ENCODE measurements at regions not wholly inside any gene's neighbourhood (a gene's known extent, or its start where the extent isn't known, plus 50 kb on each side); places are given as distances from the start of the nearest gene placed in this dataset.

DNA sequence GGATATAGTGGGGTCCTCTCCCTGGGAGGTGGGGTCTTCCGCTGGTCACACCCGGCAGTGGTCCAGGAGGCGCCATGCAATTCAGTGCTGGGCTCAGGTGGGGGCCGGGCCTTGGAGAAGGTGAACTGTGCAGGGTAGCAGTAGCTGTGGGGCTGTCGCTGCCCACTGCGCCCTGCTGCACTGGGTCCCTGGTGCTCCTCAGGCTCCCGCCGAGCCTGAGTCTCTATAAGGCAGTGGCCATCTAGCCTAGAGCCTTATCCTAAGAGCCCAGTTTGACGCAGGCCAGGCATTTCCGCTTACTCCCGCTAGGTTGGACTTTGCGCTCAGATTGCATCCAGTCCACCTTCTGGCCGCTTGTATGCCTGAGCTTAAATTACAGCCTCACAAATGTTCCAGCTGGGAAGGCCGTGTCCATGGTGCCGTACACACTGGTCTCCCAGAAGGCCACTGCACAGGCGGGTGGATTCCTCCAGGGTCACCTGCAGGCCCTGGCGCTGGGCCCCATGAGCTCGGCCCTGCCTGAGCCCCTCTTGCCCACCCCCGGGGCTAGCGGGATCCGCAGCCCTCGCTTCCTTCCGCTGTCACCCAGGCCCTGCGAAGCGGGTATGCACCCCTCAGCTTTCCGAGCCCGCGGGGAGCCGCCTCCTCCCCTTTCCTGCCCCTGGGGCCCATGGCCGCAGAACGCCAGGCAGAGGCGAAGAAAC, 1762.2 kb downstream of the TP53TG3F start:
- intact Hi-C loops (cut with DNase I, micrococcal nuclease) = no loop called here
- DNase-seq (no peak), ATAC-seq (no peak)

DNA sequence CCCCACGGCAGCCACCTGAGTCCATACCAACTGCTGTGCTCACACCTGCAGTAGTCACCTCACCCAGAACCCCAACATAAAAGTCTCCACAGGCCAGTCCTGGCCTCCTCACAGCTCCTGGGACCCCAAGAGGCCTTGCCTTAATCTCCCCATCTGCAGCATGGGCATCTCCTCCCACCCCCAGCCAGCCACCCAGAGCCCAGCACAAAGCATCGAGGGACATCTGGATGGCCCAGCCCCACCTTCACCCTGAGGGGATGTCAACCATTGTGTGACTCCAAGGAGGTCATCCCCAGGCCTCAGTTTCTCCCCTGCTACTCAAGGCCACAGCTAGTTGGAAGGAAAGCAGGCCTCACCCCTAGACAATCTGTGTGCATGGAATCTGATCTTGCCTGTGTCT, 1775.3 kb downstream of the TP53TG3F start:
- ATAC-seq = no peak

GRCh38 chr16:35239561-35239960, 1780.1 kb downstream of the TP53TG3F start:
- ATAC-seq = no peak
- DNase-seq = no peak
- intact Hi-C loops (cut with DNase I, micrococcal nuclease) = no loop called here

More for the DNA sequence above, 1775.3 kb downstream of the TP53TG3F start:
- no peak for DNase-seq
- intact Hi-C loops (cut with DNase I, micrococcal nuclease) = no loop called here

GRCh38 chr16:35249051-35249450, 1789.6 kb downstream of the TP53TG3F start:
- DNase-seq (no peak), ATAC-seq (no peak)
- intact Hi-C loops (cut with DNase I, micrococcal nuclease) = no loop called here

- intact Hi-C loops (cut with DNase I, micrococcal nuclease) = no loop called here
- DNase-seq (no peak), ATAC-seq (no peak)
Measured at GRCh38 chr16:35252356-35252936, 1793.0 kb downstream of the TP53TG3F start.

DNA sequence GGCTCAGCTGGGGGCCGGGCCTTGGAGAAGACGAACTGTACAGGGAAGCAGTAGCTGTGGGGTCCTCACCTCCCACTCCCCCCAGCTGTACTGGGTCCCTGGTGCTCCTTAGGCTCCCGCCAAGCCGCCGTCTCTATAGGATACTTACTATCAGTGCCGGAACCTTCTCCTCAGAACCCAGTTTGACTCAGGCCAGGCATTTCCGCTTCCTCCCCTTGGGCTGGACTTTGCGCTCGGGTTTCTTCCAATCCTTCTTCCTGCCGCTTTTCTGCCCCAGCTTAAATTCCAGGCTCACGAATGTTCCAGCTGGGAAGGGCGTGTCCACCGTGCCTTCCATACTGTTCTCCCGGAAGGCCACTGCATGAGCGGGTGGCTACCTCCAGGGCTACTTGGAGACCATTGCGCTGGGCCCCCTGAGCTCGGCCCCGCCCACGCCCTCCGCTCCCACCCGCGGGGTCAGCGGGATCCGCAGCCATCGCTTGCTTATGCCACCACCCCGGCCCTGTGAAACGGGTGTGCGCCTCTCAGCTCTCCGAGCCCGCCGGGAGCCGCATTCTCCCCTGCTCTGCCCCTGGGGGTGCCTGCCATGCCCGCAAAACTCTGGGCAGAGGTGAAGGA, 1795.9 kb downstream of the TP53TG3F start:
- ATAC-seq (no peak), DNase-seq (no peak)
- intact Hi-C loops (cut with DNase I, micrococcal nuclease) = no loop called here

DNA sequence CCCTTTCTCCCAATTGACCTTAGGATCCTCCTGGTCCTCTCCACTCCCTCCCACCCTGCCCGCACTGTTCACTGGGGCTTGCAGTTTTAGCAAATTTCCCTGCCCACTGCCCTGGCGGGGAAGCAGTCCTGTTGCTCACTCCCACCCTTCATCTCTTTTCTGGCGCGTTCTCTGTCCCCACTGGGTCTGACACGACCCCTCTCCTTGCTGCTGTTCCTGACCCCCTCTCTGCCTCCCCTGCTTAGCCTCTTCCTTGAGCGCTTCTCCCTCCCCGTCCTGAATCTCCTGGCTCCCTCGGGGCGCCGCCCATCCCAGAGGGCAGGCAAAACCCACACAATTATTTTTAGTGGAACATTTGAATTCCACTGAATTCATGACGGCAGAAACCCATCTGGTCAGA, 1796.4 kb downstream of the TP53TG3F start:
- intact Hi-C loops (cut with DNase I, micrococcal nuclease) = no loop called here
- no peak for DNase-seq
- no peak for ATAC-seq

DNA sequence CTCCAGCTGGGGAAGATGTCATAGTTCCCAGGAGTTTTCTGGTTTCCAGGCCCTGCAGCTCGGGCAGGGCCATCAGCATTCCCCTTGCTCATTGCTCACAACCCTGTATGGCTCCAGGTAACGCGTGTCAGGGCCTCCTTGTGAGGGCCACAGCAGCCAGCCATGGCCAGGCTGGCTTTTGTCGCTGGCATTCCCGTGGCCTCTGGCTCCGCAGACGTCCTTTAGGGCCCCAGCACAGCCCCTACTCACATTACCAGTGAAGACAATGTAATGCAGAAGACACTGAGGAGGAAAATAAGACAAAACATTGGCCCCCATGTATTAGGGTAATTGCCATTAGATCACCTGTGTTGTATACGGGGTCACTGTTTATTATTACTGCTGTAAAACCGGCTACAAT, 1799.0 kb downstream of the TP53TG3F start:
- intact Hi-C loops (cut with DNase I, micrococcal nuclease) = no loop called here
- no peak for DNase-seq
- no peak for ATAC-seq

GRCh38 chr16:35295856-35296255, 1836.4 kb downstream of the TP53TG3F start:
- intact Hi-C loops (cut with DNase I, micrococcal nuclease) = no loop called here
- DNase-seq (no peak), ATAC-seq (no peak)

DNA sequence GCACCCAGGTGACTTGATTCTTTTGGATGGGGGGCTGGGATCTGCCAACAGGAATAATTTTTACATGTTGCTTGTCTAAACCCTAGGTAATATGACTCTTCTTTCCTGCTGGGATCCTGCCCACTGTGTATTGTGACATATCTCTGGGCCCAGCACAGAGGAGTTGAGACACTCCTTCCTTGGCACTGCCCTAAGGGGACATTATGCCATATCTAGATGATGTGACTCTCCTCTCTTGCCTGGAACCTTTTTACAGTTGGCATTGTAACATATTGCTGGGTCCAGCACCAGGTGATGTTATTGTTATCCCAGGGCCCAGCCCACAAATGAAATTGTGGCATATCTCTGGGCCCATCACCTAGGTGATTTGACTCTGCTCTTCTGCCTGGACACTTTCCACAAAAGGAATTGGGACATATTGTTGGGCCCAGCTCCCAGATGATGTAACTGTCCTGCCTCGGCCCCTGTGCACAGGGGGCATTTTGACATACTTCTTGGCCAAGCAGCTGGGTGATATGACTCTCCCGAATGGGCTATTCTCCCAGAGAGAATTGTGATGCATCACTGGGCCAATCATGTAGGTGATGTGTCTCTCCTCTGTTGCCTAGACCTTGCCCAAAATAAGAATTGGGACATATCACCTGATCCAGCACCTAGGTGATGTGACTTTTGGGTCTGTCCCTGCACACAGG, 1837.7 kb downstream of the TP53TG3F start:
- intact Hi-C loops (cut with DNase I, micrococcal nuclease) = no loop called here
- no peak for DNase-seq
- no peak for ATAC-seq

DNA sequence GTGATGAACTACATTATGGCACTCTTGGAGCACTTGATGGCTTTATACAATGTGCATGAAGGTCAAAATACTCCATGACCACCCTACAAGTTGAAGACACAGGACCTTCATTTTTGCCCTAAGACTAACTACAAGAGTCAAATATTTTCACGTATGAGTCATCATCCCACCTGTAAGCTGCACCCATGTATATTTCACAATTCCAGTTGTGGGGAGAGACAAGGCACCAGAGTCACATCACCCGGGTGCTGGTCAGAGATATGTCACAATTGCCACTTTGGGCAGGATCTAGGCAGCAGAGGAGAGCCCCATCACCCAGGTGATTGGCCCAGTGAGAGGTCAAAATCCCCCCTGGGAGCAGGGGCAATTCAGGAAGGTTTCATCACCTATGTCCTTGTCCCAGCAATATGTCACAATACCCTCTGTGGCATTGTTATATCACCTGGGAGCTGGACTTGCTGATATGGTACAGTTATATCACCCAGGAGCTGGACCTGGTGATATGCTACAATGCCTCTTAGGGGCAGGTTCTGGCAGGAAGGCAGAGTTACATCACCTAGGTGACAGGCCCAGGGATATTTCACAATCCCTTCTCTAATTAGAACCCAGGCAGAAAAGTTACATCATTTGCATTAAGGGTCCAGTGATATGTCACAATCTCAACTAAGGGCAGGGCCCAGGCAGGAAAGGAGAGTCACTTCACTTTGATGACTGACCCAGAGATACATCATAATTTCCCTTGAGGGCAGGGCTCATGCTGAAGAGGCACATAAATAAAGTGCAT, 1839.2 kb downstream of the TP53TG3F start:
- intact Hi-C loops (cut with DNase I, micrococcal nuclease) = no loop called here
- DNase-seq (no peak), ATAC-seq (no peak)

DNA sequence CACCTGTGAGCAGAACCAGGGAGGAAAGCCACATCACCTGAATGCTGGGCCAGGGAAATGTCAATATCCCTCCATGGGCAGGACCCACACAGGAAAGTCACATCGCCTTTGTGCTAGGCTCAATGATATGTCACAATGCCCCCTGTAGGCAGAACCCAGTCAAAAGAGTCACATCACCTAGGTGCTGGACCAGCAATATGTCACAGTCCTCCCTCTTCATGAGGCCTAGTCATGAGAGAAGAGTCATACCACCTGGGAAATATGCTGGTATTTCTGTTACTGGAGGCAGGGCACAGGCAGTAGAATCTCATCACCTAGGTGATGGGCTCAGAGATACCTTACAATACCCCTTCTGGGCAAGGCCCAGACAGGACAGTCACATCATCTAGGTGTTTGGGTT, 1843.4 kb downstream of the TP53TG3F start:
- ATAC-seq (no peak), DNase-seq (no peak)
- intact Hi-C loops (cut with DNase I, micrococcal nuclease) = no loop called here

DNA sequence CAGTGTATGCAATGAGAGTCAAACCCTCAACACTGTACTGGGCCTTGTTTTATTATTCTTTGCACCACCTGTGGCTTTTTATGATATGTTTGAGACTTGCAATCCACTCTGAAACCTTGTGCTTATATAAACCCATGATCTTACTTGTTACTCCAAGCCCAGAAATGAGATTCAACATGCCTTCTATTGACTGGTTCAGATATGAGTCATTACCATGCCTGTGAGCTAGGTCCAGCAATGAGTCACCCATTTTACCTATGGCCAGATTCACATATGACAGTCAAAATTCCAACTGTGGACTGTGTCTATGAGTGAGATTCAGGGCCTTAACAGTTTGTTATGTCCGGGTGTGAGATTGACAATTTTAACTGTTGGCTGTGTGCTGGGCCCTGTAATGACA, 1846.1 kb downstream of the TP53TG3F start:
- intact Hi-C loops (cut with DNase I, micrococcal nuclease) = no loop called here
- DNase-seq = no peak
- ATAC-seq = no peak

DNA sequence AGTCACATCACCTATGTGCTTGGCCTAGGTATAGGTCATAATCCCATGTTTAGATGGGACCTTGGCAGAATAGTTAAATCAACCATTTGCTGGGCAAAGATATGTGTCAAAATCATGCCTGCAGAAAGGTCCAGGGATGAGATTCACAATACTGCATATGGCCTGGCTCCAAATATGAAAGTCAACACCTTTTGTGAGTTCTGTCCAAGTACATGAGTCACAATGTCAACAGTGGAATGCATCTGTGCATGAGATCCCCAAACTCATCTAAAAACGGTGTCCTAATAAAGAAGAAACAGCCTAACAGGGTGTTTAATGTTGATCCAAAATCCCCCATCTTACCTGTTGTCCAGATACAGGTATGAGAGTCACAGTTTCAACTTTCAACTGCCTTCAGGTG, 1847.5 kb downstream of the TP53TG3F start:
- DNase-seq (no peak), ATAC-seq (no peak)
- intact Hi-C loops (cut with DNase I, micrococcal nuclease) = no loop called here

DNA sequence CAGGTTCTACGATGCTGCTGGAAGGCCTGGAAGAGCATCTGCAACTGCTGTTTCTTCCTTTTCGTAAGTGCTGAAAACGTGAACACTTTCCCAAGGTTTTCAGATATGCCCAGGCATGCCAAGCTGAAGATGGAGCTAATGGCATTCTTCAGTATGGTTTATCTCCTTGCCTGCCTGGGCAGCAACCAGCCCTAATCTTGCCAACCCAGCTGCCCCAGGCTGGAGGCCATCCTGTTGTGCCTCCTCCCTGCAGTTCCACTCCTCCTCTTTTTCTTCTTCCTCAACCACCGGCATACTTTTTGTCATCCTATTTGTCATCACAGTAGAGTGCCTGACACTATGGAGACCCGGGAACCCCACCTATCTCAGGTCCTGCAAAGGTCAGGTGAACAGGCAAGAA, 1849.3 kb downstream of the TP53TG3F start:
- intact Hi-C loops (cut with DNase I, micrococcal nuclease) = no loop called here
- ATAC-seq = no peak
- no peak for DNase-seq

DNA sequence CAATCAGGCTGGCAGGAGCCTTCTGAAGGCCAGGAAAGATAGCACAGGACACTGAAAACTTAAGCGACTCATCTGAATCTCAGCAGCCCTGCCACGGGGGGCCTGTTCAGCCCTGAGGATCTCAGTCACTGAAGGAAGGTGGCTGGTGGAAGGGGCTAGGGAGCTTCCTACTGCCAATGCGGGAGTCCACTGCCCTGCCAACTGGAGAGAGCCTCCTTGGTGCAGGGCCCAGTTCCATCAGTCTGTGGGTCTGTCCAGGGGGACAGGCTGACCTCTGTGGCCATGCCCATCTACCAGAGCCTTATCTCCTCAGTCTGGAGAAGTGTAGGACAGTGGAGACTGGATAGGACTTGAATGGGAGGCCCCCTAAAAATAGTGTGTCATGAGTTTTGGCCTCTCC, 1851.6 kb downstream of the TP53TG3F start:
- intact Hi-C loops (cut with DNase I, micrococcal nuclease) = no loop called here
- ATAC-seq (no peak), DNase-seq (no peak)

- intact Hi-C loops (cut with DNase I, micrococcal nuclease) = no loop called here
- ATAC-seq (no peak), DNase-seq (no peak)
Measured at GRCh38 chr16:35311475-35311874, 1852.1 kb downstream of the TP53TG3F start.

DNA sequence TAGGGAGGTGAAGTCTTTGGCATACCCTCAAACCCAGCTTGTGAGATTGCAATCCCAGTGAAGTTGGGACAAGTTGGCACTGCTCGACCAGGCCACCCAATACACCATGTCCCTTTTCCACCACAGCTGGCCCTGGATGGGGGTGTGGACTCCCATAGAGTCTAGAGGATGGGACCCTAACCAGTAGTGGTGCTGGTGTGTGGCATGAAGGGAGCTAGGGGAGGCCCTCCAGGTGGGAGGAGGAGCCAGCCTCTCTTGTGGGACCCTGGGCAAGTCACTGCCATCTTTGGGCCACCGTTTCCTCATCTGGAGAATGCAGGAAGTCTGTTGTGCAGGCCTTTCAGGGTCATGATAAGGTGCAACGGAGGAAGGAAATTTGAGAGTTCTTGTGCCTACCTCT, 1854.9 kb downstream of the TP53TG3F start:
- no peak for DNase-seq
- ATAC-seq = no peak
- intact Hi-C loops (cut with DNase I, micrococcal nuclease) = no loop called here

GRCh38 chr16:35319536-35320192, 1860.3 kb downstream of the TP53TG3F start:
- intact Hi-C loops (cut with DNase I, micrococcal nuclease) = no loop called here
- DNase-seq (no peak), ATAC-seq (no peak)
